Caco-2 (cell line): ENCODE measurements at regions not wholly inside any gene's neighbourhood (a gene's known extent, or its start where the extent isn't known, plus 50 kb on each side); places are given as distances from the start of the nearest gene placed in this dataset.

Source experiments
- BruUV-seq: library from RNA; stranded (reverse); fragments of 400-500 nt; replicated peaks from 2 replicates; lab custom pipeline; 2021; lab: Mats Ljungman, UMichigan
- CTCF ChIA-PET: fragments of 300-600 bp; sonication (Branson Sonifier 250); formaldehyde crosslinking; loops from one replicate; lab custom pipeline; 2022; ENCODE audit warnings: antibody characterized with exemption; lab: Charles Lee
- POLR2A ChIA-PET: fragments of 300-600 bp; sonication (Branson Sonifier 250); formaldehyde crosslinking; loops from one replicate; lab custom pipeline; 2022; ENCODE audit warnings: antibody characterized with exemption; lab: Charles Lee
- DNase-seq, 2 experiments: peaks; one replicate each; pipeline versions ENCODE4 v3.0.0 to v3.0.0-alpha.2; 2020 to 2022
- H3K27me3 ChIP-seq: replicated peaks from 2 replicates; pipeline ENCODE4 v1.6.0; 2011; ENCODE audit warnings: low read length; ENCODE audit not compliant: control insufficient read depth, insufficient read depth
- H3K36me3 ChIP-seq: 2 replicates; pipeline ENCODE4 v1.5.1; 2011; ENCODE audit warnings: low read length; ENCODE audit not compliant: control insufficient read depth, insufficient read depth
- H3K4me1 ChIP-seq: fragments of 250-450 bp; sonication (Bioruptor Pico); 2 replicates; pipeline ENCODE4 v1.5.1; 2020; ENCODE audit warnings: mild to moderate bottlenecking
- H3K4me3 ChIP-seq: 2 replicates; pipeline ENCODE4 v1.5.1; 2011; ENCODE audit warnings: low read depth, mild to moderate bottlenecking, control low read depth, low read length
- H3K9me3 ChIP-seq: fragments of 250-450 bp; sonication (Bioruptor Pico); 2 replicates; pipeline ENCODE4 v1.5.1; 2020; ENCODE audit warnings: mild to moderate bottlenecking, moderate library complexity
- H3K27ac Mint-ChIP-seq: one replicate; pipeline ENCODE4 v1.8.0; 2022; ENCODE audit warnings: mixed read lengths; ENCODE audit not compliant: unreplicated experiment
- H3K27me3 Mint-ChIP-seq: one replicate; pipeline ENCODE4 v1.8.0; 2022; ENCODE audit warnings: mixed read lengths; ENCODE audit not compliant: insufficient read depth, unreplicated experiment
- H3K36me3 Mint-ChIP-seq: one replicate; pipeline ENCODE4 v1.8.0; 2022; ENCODE audit warnings: mild to moderate bottlenecking, mixed read lengths; ENCODE audit not compliant: insufficient read depth, unreplicated experiment
- H3K4me1 Mint-ChIP-seq: one replicate; pipeline ENCODE4 v1.8.0; 2022; ENCODE audit warnings: low read depth, mixed read lengths; ENCODE audit not compliant: unreplicated experiment
- H3K4me3 Mint-ChIP-seq: one replicate; pipeline ENCODE4 v1.8.0; 2022; ENCODE audit warnings: mild to moderate bottlenecking, moderate library complexity, mixed read lengths; ENCODE audit not compliant: unreplicated experiment
- H3K9me3 Mint-ChIP-seq: one replicate; pipeline ENCODE4 v1.8.0; 2022; ENCODE audit warnings: mixed read lengths; ENCODE audit not compliant: unreplicated experiment
- CTCF ChIP-seq, 2 experiments: fragments of 200-600 bp in 1 of 2; IDR thresholded peaks; 1 replicate in 1 of 2; 2 replicates in 1 of 2; pipeline versions ENCODE4 v1.5.1 to v1.8.0; 2011 to 2022; ENCODE audit warnings: antibody characterized with exemption in 1 of 2, control low read depth in 1 of 2, inconsistent platforms in 1 of 2, low read depth in 1 of 2, low read length in 1 of 2, mild to moderate bottlenecking in 1 of 2, moderate library complexity in 1 of 2; ENCODE audit not compliant: insufficient read depth in 1 of 2, severe bottlenecking in 1 of 2, unreplicated experiment in 1 of 2
- intact Hi-C: fragments of 100-400 bp; cut with micrococcal nuclease; formaldehyde crosslinking; loops from one replicate; pipeline ENCODE4 v1.10.0; 2022; ENCODE audit not compliant: unreplicated experiment

- TF ChIP-seq CTCF (IDR thresholded peaks at IDR 0.05; ENCODE audit: insufficient read depth in 1 of 2, low read depth in 1 of 2, low read length in 1 of 2, severe bottlenecking in 1 of 2, unreplicated experiment in 1 of 2): no peak
- no peak for DNase-seq
- intact Hi-C loops: no loop called here
- Histone ChIP-seq H3K4me1 (no peaks in the 10 kb centered on the region), H3K4me3 (no peak overlapping the region), H3K36me3 (no peaks in the 10 kb centered on the region), H3K9me3 (no peaks in the 10 kb centered on the region), H3K27me3 (no peaks in the 10 kb centered on the region)
- ChIA-PET POLR2A (no interaction called here), CTCF (no interaction called here)
- Mint-ChIP-seq H3K27me3 (no peaks in the 10 kb centered on the region), H3K4me1 (peaks cover 12% of the 10 kb centered on the region), H3K36me3 (no peaks in the 10 kb centered on the region), H3K9me3 (no peaks in the 10 kb centered on the region), H3K4me3 (no peak overlapping the region), H3K27ac (no peak overlapping the region)
- no TSS peak for BruUV-seq
Measured at GRCh38 chr1:31521761-31522555, 54.4 kb upstream of the TINAGL1 start.

- Mint-ChIP-seq H3K36me3 (no peaks in the 10 kb centered on the region), H3K4me3 (no peak overlapping the region), H3K27ac (no peak overlapping the region), H3K4me1 (peaks cover 12% of the 10 kb centered on the region), H3K9me3 (no peaks in the 10 kb centered on the region), H3K27me3 (no peaks in the 10 kb centered on the region)
- H3K36me3 ChIP-seq: no peaks in the 10 kb centered on the region
- H3K27me3 ChIP-seq: no peaks in the 10 kb centered on the region
- ChIA-PET CTCF (no interaction called here), POLR2A (no interaction called here)
- DNase-seq: no peak
- intact Hi-C loops: no loop called here
- no TSS peak for BruUV-seq
- no peaks in the 10 kb centered on the region for H3K9me3 ChIP-seq
- no peaks in the 10 kb centered on the region for H3K4me1 ChIP-seq
- H3K4me3 ChIP-seq: no peak overlapping the region
- TF ChIP-seq CTCF (IDR thresholded peaks at IDR 0.05; ENCODE audit: insufficient read depth in 1 of 2, low read depth in 1 of 2, low read length in 1 of 2, severe bottlenecking in 1 of 2, unreplicated experiment in 1 of 2): no peak
Measured at GRCh38 chr1:31522556-31522845, 53.8 kb upstream of the TINAGL1 start.

- ChIA-PET CTCF (no interaction called here), POLR2A (no interaction called here)
- BruUV-seq: no TSS peak
- no peak for TF ChIP-seq CTCF (IDR thresholded peaks at IDR 0.05; ENCODE audit: insufficient read depth in 1 of 2, low read depth in 1 of 2, low read length in 1 of 2, severe bottlenecking in 1 of 2, unreplicated experiment in 1 of 2)
- DNase-seq: no peak
- H3K4me1 Mint-ChIP-seq: peaks cover 12% of the 10 kb centered on the region
- Histone ChIP-seq H3K36me3 (no peaks in the 10 kb centered on the region), H3K4me1 (no peaks in the 10 kb centered on the region), H3K27me3 (no peaks in the 10 kb centered on the region), H3K9me3 (no peaks in the 10 kb centered on the region), H3K4me3 (no peak overlapping the region)
- intact Hi-C loops: no loop called here
- H3K27ac Mint-ChIP-seq: no peak overlapping the region
- H3K27me3 Mint-ChIP-seq: no peaks in the 10 kb centered on the region
- no peaks in the 10 kb centered on the region for H3K36me3 Mint-ChIP-seq
- H3K9me3 Mint-ChIP-seq: no peaks in the 10 kb centered on the region
- H3K4me3 Mint-ChIP-seq: no peak overlapping the region
Measured at GRCh38 chr1:31523012-31523411, 53.3 kb upstream of the TINAGL1 start.
